ENCODE measurements at regions not wholly inside any gene's neighbourhood (a gene's known extent, or its start where the extent isn't known, plus 50 kb on each side); places are given as distances from the start of the nearest gene placed in this dataset.

DNA sequence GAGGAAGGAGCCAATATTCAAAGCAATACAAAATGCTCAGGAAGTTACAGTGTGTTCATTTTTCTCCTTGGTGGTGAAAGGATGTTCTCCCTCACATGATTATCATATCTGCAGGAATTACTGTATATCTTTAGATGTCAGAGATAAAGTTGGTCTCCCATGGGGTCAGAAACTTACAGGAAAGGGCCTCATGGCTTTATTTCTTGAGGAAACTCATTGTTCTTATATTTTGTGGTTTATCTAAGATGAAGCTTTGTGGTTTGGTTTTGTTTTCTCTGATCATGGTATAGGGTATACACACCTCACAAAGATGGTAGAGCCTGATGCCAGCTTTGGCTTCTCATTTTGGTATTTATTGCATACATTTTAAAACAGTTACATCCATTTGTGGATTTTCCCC is 100.5 kb upstream of the STXBP5 start:
- TF ChIP-seq CTCF (IDR thresholded peaks at IDR 0.05; ENCODE audit: low read depth, low read length, missing input control) (no peak), SP1 (IDR thresholded peaks at IDR 0.05) (no peak), MAX (IDR thresholded peaks at IDR 0.05) (no peak), TAF1 (conservative IDR thresholded peaks at IDR 0.05) (no peak), RAD21 (IDR thresholded peaks at IDR 0.05) (no peak), YY1 (IDR thresholded peaks at IDR 0.05) (no peak), EGR1 (IDR thresholded peaks at IDR 0.05; ENCODE audit: low read depth in 2 of 2) (no peak)
- TF ChIP-seq, protein P1, sequence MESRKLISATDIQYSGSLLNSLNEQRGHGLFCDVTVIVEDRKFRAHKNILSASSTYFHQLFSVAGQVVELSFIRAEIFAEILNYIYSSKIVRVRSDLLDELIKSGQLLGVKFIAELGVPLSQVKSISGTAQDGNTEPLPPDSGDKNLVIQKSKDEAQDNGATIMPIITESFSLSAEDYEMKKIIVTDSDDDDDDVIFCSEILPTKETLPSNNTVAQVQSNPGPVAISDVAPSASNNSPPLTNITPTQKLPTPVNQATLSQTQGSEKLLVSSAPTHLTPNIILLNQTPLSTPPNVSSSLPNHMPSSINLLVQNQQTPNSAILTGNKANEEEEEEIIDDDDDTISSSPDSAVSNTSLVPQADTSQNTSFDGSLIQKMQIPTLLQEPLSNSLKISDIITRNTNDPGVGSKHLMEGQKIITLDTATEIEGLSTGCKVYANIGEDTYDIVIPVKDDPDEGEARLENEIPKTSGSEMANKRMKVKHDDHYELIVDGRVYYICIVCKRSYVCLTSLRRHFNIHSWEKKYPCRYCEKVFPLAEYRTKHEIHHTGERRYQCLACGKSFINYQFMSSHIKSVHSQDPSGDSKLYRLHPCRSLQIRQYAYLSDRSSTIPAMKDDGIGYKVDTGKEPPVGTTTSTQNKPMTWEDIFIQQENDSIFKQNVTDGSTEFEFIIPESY (IDR thresholded peaks at IDR 0.05), result no peak
- TF ChIP-seq, protein P2, sequence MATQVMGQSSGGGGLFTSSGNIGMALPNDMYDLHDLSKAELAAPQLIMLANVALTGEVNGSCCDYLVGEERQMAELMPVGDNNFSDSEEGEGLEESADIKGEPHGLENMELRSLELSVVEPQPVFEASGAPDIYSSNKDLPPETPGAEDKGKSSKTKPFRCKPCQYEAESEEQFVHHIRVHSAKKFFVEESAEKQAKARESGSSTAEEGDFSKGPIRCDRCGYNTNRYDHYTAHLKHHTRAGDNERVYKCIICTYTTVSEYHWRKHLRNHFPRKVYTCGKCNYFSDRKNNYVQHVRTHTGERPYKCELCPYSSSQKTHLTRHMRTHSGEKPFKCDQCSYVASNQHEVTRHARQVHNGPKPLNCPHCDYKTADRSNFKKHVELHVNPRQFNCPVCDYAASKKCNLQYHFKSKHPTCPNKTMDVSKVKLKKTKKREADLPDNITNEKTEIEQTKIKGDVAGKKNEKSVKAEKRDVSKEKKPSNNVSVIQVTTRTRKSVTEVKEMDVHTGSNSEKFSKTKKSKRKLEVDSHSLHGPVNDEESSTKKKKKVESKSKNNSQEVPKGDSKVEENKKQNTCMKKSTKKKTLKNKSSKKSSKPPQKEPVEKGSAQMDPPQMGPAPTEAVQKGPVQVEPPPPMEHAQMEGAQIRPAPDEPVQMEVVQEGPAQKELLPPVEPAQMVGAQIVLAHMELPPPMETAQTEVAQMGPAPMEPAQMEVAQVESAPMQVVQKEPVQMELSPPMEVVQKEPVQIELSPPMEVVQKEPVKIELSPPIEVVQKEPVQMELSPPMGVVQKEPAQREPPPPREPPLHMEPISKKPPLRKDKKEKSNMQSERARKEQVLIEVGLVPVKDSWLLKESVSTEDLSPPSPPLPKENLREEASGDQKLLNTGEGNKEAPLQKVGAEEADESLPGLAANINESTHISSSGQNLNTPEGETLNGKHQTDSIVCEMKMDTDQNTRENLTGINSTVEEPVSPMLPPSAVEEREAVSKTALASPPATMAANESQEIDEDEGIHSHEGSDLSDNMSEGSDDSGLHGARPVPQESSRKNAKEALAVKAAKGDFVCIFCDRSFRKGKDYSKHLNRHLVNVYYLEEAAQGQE (IDR thresholded peaks at IDR 0.05), result no peak
